HG03439 (cell line): ENCODE measurements at regions not wholly inside any gene's neighbourhood (a gene's known extent, or its start where the extent isn't known, plus 50 kb on each side); places are given as distances from the start of the nearest gene placed in this dataset.

Source experiments
- ATAC-seq: cut with Tn5 transposase; IDR thresholded peaks from one replicate; pipeline ENCODE4 v1.9.1; 2021; ENCODE audit warnings: mild to moderate bottlenecking, moderate library complexity; ENCODE audit not compliant: unreplicated experiment

- ATAC-seq, result no peak
Observed at GRCh38 chr5:17888155-17888554, 253.9 kb downstream of the TAF11L14 start.

GRCh38 chr5:17890501-17890900 lies 256.2 kb downstream of the TAF11L14 start:
- no peak for ATAC-seq

GRCh38 chr5:17891881-17892280 lies 257.6 kb downstream of the TAF11L14 start:
- ATAC-seq, result no peak

GRCh38 chr5:17893026-17893635 lies 258.9 kb downstream of the TAF11L14 start:
- no peak for ATAC-seq

GRCh38 chr5:17895288-17896033 lies 261.2 kb downstream of the TAF11L14 start:
- ATAC-seq, result no peak

- ATAC-seq, result no peak
Observed at GRCh38 chr5:17896605-17897004, 262.3 kb downstream of the TAF11L14 start.

GRCh38 chr5:17897776-17898175 lies 263.5 kb downstream of the TAF11L14 start:
- no peak for ATAC-seq

GRCh38 chr5:17898766-17899165 lies 264.5 kb downstream of the TAF11L14 start:
- no peak for ATAC-seq

GRCh38 chr5:17907094-17907493 lies 272.8 kb downstream of the TAF11L14 start:
- ATAC-seq, result no peak

- no peak for ATAC-seq
Observed at GRCh38 chr5:17910318-17910717, 276.1 kb downstream of the TAF11L14 start.

GRCh38 chr5:17912794-17913193 lies 278.5 kb downstream of the TAF11L14 start:
- ATAC-seq, result no peak

- ATAC-seq, result no peak
Observed at GRCh38 chr5:17916446-17916845, 282.2 kb downstream of the TAF11L14 start.

GRCh38 chr5:17917465-17917864 lies 283.2 kb downstream of the TAF11L14 start:
- no peak for ATAC-seq

- no peak for ATAC-seq
Observed at GRCh38 chr5:17918373-17919104, 284.3 kb downstream of the TAF11L14 start.

GRCh38 chr5:17925276-17925675 lies 291.0 kb downstream of the TAF11L14 start:
- no peak for ATAC-seq

- ATAC-seq, result no peak
Observed at GRCh38 chr5:17928581-17928981, 294.3 kb downstream of the TAF11L14 start.

- no peak for ATAC-seq
Observed at GRCh38 chr5:17929171-17929570, 294.9 kb downstream of the TAF11L14 start.

- ATAC-seq, result no peak
Observed at GRCh38 chr5:17930346-17930745, 296.1 kb downstream of the TAF11L14 start.

GRCh38 chr5:17944046-17944445 lies 309.8 kb downstream of the TAF11L14 start:
- no peak for ATAC-seq

GRCh38 chr5:17947029-17947428 lies 312.8 kb downstream of the TAF11L14 start:
- no peak for ATAC-seq

- no peak for ATAC-seq
Observed at GRCh38 chr5:17951392-17952169, 317.3 kb downstream of the TAF11L14 start.
